NCI-H146 (cell line): ENCODE measurements at regions not wholly inside any gene's neighbourhood (a gene's known extent, or its start where the extent isn't known, plus 50 kb on each side); places are given as distances from the start of the nearest gene placed in this dataset.
"Not testable (repeated sequence)": the region's sequence is repeated elsewhere in the genome, so short reads cannot be mapped to it uniquely, and the experiment has no call there.

Source experiments
- DNase-seq: peaks from one replicate; lab custom pipeline; 2025; lab: John Stamatoyannopoulos, UW

DNA sequence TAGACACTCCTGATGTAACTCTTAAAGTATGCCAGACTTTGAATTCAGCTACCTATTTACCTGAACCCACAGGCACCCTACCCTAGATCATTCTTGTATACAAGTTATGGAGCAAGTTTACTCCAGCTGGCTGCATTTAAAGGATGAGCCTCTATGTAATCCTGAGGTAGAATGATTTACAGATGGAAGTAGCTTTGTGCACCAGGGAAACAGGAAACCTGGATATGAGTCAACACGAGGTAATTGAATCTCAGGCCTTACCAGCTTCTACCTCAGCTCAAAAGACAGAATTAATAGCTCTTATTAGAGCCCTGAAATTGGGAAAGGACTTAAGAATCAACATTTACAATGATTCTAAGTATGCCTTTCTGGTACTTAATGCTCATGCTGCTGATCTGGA is 119.8 kb downstream of the AGTR2 start:
- no peak for DNase-seq

DNA sequence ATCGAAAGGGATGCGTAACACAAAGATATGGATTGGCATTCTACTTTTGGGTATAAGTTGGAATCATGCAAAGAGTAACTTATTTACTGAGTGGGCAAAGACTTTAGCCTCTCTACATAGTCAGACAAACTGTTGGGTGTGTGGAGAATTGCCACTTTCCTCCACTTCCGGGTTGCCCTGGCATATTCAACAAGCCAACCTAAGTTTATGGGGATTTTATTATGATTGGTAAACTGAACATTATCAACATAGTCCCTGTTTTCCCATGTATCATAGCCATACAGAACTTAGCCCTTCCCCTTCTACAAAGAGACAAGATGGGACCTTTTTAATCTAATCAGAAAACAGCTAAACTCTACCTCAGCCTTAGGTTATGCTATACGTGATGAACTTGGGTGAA is 121.6 kb downstream of the AGTR2 start:
- no peak for DNase-seq

DNA sequence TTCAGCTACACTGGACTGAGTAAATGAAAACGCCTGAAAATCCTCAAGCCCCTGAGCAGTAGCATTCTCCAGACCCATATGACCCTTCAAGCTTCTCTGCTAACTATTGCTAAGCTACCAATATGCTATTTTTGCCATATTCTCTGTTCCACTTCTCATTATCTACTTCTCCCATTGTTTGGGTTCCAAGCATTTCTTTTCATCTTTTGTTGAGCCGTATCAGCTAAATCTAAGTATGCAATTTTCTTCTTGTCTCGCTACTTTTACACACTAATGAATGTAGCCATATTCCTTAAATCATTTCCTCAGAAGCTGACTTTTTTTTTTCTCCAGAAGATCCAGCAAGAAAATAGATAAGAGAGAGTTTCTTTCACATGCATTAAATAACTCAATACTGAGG is 128.4 kb downstream of the AGTR2 start:
- no peak for DNase-seq

DNA sequence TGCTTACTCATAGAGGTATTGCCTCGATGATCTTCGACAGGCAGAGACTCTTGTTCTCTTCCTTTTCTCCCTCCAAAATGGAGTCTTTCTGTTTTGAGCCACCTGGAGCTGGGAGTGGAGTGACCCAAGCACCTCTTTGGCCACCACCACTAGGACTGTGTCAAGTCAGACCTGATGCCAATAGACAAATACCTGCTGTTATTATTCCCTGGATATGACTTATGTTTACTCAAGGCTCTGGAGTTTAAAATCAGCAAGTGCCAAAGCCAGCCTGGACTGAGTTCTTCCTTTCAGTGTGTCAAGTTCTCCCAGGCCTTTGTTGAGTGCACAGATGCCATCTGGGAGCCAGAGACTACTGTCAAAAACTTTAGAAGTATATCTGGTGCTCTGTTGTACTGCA is 130.2 kb upstream of the SLC6A14 start:
- no peak for DNase-seq

DNA sequence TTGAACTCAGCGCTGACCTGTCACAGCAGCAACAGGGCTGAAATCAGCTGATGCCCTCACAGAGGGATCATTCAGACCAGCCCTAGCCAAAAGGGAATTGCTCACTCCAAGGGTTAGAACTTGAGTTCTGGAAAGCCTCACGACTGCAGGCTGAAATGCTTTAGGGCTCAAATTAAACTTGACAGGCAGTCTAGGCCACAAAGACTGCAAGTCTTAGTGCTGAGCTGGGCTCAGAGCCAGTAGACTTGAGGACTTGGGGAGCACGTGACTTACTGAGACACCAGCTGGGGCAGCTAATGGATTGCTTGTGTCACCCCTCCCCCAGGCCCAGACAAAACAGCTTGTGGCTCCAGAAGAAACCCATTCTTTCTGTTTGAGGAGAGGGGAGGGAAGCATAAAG is 119.0 kb upstream of the SLC6A14 start:
- no peak for DNase-seq

GRCh38 chrX:116318672-116319071 is 117.7 kb upstream of the SLC6A14 start:
- no peak for DNase-seq

- no peak for DNase-seq
Measured at GRCh38 chrX:116321711-116322110, 114.7 kb upstream of the SLC6A14 start.

GRCh38 chrX:116332026-116332425 is 104.4 kb upstream of the SLC6A14 start:
- not testable (repeated sequence) for DNase-seq

GRCh38 chrX:116334797-116335196 is 101.6 kb upstream of the SLC6A14 start:
- DNase-seq = not testable (repeated sequence)

GRCh38 chrX:116339407-116339806 is 97.0 kb upstream of the SLC6A14 start:
- no peak for DNase-seq

- no peak for DNase-seq
Measured at GRCh38 chrX:116342903-116343302, 93.5 kb upstream of the SLC6A14 start.

GRCh38 chrX:116345958-116346357 is 90.4 kb upstream of the SLC6A14 start:
- DNase-seq = no peak

DNA sequence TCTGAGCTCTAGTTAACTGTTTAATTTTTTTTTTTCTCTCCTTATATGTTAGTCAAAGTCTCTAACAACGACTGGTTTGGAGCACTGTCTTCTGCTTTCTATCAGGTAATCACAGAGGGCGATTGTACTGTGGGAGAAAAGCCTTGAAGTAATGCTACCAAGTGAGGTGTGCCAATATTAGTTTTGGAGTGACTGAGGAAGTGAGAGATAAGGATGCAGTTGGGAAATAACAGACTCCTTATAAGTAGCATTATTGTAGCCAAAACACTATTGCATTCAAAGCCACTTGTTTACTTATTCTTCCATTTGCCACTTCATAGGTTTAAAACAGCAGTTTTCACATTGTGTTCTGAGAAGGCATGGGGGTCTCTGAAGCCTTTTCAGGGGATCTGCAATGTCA is 79.1 kb upstream of the SLC6A14 start:
- no peak for DNase-seq

DNA sequence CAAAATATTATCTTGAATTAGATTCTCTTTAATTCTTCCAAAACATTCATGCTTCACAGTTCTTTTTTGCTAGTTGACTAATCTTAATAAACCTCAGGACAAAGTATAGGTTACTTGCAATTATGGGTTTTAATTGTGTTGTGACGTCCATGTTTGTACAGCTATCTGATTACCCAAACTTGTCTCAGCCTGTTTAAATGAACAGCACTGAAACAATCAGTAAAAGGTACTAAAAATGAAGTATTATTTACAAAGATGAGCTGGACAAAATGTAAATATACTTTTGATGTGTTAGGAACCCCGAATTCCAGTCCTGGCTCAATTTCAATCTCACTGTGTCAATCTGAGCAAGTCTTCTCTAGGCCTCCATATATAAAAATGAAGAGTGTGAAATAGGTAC is 57.4 kb upstream of the SLC6A14 start:
- peak; percentile 14 for DNase-seq

- no peak for DNase-seq
Measured at GRCh38 chrX:116379854-116380253, 56.6 kb upstream of the SLC6A14 start.

- DNase-seq = no peak
Measured at GRCh38 chrX:116384406-116384954, 51.9 kb upstream of the SLC6A14 start.
